CD4-positive, alpha-beta T cell treated with Interleukin-6 at 100 ng/mL for 8 hours (primary cell): ENCODE measurements at regions not wholly inside any gene's neighbourhood (a gene's known extent, or its start where the extent isn't known, plus 50 kb on each side); places are given as distances from the start of the nearest gene placed in this dataset.
A peak's percentile ranks its signal among the peaks of the same experiment; 100 is the strongest.

Experiments
- DNase-seq: peaks from one replicate; pipeline ENCODE4 v3.0.0-alpha.2; 2020; ENCODE audit warnings: mixed read lengths, low spot score

DNA sequence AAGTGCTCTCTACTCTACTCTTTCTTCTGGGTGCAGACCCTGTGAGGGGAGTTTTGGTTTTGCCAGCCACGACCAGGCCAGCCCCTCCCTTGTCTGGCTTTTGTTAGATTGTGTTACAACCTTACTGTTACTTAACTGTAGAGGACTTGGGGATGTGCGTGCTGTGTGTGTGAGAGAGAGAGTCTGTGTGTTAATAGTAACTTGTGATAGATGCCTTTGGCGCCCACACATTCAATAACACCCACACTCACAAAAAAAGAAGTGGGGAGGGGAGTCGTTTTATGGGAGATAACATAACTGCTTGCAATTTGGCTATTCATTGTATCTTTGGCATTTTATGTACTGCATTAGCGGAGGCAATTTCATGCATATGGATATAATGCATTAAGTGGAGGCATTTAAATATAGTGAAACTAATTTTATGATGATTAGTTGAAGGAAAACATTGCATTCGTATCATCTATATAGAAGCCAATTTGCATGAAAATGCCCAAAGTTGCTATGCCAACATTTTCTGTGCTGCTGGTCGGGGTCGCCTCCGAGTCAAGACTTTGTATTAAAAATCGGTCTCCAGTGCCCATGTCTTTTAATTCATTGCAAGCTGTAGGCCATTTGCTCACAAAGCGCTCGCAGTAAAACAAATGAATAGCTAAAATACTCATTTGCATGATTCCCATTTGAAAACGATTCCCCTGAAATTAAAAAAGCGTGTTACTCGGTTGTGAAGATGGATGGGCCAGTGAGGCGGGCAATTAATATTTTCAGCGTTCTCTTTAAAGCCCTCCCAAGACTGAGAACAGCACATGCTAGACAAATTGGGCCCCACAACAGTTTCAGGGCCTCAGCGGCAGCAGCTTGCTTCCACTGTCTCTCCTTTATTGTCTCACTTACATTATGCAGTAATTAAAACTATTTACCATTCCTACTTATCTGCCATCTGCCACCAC lies 158.5 kb upstream of the SMAD3 start:
- DNase-seq, result no peak

GRCh38 chr15:66907826-66908743 lies 157.3 kb upstream of the SMAD3 start:
- no peak for DNase-seq

DNA sequence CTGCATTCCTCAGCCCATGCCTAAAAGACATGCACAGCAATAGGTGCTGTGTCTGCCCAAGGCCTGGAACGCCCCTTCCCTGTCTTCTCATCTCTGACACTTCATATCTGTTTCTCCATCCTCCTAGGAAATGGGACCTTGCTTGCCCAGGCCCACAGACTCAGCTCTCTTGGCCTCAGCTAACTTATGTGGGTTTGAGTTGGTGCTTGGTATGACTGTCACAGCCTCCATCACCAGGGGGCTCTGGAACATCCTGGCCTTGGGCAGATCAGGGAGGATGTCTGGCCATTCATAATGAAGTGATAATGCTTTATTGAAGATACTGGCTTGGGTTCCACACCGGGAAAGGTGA lies 156.7 kb upstream of the SMAD3 start:
- no peak for DNase-seq

GRCh38 chr15:66909381-66909890 lies 156.0 kb upstream of the SMAD3 start:
- DNase-seq, result no peak

- no peak for DNase-seq
These were observed 154.2 kb upstream of the SMAD3 start for GRCh38 chr15:66911131-66911700.

GRCh38 chr15:66912001-66912400 lies 153.4 kb upstream of the SMAD3 start:
- DNase-seq, result peak; percentile 51

DNA sequence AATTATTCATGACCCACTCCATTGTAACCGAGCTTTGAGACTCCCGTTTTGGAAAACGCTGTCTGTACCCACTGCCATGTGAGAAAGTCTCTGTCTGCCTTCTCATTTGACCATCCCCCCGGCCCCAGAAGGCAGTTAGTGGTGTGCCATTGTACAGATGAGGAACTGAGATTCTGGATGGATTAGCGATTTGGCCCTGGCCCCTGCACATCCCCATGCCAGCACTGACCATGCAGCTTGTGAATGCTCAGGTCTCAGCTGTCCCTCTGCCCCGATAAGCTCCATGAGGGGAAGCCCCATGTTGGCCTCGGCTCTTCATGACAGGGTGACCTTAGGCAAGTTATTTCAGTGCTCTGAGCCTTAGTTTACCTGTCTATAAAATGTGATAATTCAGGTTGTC lies 153.0 kb upstream of the SMAD3 start:
- no peak for DNase-seq

- no peak for DNase-seq
These were observed 147.4 kb upstream of the SMAD3 start for GRCh38 chr15:66917904-66918448.

- DNase-seq, result no peak
These were observed 146.0 kb upstream of the SMAD3 start for GRCh38 chr15:66919421-66919820.

GRCh38 chr15:66921319-66921915 lies 144.0 kb upstream of the SMAD3 start:
- no peak for DNase-seq

- DNase-seq, result no peak
These were observed 142.8 kb upstream of the SMAD3 start for GRCh38 chr15:66922608-66923007.

- peak; percentile 5 for DNase-seq
These were observed 141.9 kb upstream of the SMAD3 start for GRCh38 chr15:66923438-66923881.

DNA sequence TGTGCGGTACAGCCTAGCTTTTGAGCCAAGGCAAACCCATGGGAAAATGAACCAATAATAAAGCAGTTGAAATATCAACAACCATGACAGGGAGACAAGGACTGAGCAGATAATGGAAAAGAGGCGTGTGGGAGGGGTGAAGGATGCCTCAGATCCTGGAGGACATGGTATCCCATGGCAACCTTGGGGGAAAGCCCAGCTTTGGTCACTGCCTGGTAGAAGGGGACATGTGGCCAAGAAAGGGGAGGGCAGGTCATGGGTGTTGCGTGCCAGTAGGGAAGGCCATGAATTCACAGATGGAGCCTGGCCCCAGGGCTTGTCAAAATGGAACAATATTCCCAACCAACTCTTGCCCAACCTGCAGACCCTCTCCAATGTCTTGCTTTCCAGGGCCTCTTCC lies 140.5 kb upstream of the SMAD3 start:
- no peak for DNase-seq

- no peak for DNase-seq
These were observed 139.7 kb upstream of the SMAD3 start for GRCh38 chr15:66925721-66926120.

- DNase-seq, result no peak
These were observed 138.0 kb upstream of the SMAD3 start for GRCh38 chr15:66927201-66928077.

DNA sequence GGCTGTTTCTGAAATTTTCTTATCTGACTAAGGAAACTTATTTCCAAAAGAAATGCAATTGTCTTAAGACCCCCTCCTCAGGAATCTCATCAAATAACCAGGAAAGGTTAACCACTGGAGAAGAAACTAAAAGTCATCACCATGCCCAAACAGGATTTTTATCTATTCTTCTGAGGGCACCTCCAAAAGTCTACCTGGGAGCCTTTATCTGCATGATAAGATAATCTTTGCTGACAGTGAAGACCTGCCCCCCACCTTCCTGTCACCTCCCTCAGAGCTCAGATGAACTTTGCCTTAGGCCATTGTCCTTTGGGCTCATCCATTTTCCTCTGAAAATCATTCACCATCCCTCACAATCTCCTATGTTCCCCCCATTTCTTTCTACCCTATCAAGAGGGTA lies 137.3 kb upstream of the SMAD3 start:
- DNase-seq, result no peak

- no peak for DNase-seq
These were observed 136.6 kb upstream of the SMAD3 start for GRCh38 chr15:66928784-66929183.

GRCh38 chr15:66929843-66930402 lies 135.5 kb upstream of the SMAD3 start:
- DNase-seq, result no peak

DNA sequence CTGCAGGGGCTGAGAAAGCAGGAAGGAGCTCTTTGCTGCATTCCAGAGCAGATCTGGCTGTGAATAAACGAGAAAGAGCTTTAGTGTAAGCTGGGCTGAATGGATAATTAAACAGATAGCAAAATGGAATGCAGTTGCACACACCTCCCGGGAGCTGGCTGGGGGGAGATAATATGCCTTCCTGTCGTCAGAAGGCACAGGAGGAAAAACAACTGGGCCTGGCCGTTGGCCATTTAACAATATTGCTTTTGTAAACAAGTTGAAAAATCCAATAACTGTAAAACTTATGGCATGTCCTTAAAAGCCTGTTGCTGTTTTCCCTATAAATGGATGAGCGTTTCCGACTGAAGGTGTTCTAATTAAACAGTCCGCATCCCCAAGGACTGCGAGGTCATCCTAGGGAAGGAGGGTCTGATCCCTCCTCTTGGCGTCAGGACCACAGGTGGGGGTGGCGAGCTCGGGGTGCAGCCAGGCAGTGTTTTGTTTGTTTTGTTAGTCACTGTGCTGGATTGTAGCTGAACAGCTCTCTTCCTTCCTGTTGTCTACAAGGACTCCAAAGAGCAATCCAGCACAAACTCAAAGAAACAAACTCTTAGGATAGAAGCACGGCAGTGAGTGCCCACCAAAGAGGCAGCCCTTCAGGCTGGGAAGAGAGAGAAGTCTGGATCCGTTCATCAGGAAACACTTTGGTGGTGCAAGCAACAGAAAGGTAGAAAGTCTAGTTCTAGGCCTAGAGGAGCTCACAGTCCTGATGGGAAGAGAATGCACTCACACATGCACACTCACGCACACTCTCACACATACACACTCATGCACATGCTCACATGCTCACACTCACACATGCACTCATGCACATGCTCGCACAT lies 133.4 kb upstream of the SMAD3 start:
- no peak for DNase-seq
